GM10266 (cell line): ENCODE measurements at regions not wholly inside any gene's neighbourhood (a gene's known extent, or its start where the extent isn't known, plus 50 kb on each side); places are given as distances from the start of the nearest gene placed in this dataset.

Source experiments
- DNase-seq: peaks from one replicate; pipeline ENCODE4 v3.0.0; 2012; ENCODE audit errors: extremely low spot score
- CTCF ChIP-seq: IDR thresholded peaks from 2 replicates; pipeline ENCODE4 v1.5.1; 2012; ENCODE audit warnings: mild to moderate bottlenecking, low read depth; ENCODE audit not compliant: control insufficient read depth, insufficient read depth; ENCODE audit errors: missing control alignments

- DNase-seq = no peak
- no peak for TF ChIP-seq CTCF
These were observed 672.9 kb downstream of the MECOM start for GRCh38 chr3:168990621-168991020.

DNA sequence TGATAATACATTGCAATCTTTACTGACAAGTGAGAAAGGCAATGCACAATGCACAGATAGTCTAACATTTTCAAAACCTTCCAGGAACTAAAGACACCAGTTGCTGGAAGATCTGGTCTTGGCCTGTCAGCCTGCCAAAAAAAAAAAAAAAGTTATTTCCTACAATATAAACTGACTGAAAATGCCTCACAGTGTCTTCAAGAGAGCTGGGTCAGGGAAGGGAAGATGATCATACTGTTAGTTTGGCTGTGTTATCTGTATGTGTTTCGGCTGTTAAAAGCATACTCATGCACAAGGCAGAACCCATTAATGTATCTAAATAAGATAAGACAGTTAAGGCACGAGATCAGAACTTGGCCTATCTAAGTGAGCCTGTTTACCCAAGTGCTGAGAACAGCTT, 673.4 kb downstream of the MECOM start:
- DNase-seq = no peak
- TF ChIP-seq CTCF = no peak

- no peak for TF ChIP-seq CTCF
- DNase-seq = no peak
These were observed 674.1 kb downstream of the MECOM start for GRCh38 chr3:168989396-168989795.

GRCh38 chr3:168988853-168989252, 674.7 kb downstream of the MECOM start:
- no peak for TF ChIP-seq CTCF
- DNase-seq = no peak

DNA sequence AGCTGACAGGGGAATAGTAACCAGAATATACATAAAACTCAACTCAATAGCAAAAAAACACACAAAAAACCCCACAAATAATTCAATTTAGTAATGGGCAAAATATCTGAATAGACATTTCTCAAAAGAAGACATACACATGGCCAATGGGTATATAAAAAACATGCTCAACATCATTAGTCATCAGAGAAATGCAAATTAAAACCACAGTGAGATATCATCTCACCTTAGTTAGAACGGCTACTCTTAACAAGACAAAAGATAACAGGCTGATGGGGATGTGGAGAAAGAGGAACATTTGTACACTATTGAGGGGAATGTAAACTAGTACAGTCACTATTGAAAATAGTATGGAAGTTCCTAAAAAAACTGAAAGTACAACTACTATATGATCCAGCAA, 678.6 kb downstream of the MECOM start:
- no peak for DNase-seq
- TF ChIP-seq CTCF = no peak

DNA sequence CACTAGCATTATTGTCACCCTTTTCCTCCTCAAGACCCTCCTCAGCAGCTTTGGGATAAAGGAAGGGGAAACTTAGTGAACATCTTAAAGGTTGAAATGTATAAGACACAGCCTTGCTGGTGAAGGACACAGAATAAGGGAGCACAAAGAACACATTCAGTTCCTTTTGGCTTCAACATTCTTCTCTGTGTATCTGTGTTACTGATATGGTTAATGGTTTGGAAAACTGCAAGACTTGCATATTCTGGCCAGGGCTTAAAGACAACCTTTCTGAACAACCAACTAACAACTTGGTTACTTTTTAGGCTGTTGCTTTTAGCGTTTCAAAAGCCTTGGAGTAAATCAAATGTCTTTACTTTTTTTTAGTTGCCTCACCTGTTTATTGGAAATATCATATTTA, 680.5 kb downstream of the MECOM start:
- no peak for TF ChIP-seq CTCF
- DNase-seq = no peak

- TF ChIP-seq CTCF = no peak
- no peak for DNase-seq
These were observed 682.1 kb downstream of the MECOM start for GRCh38 chr3:168981396-168981795.
